ENCODE measurements at regions not wholly inside any gene's neighbourhood (a gene's known extent, or its start where the extent isn't known, plus 50 kb on each side); places are given as distances from the start of the nearest gene placed in this dataset.

GRCh38 chr12:126843915-126844669 is 1422.9 kb upstream of the TMEM132C start:
- Histone ChIP-seq H3K9me3 (ENCODE audit: control insufficient read depth, low read depth, low read length) (no peaks in the 10 kb centered on the region), H3K27me3 (ENCODE audit: insufficient read depth, low read length) (no peaks in the 10 kb centered on the region), H3K79me2 (ENCODE audit: insufficient read depth, low read length) (no peaks in the 10 kb centered on the region), H3K14ac (ENCODE audit: insufficient read depth, low read length) (no peak overlapping the region), H2BK20ac (ENCODE audit: low read depth, low read length, poor library complexity, severe bottlenecking) (no peak overlapping the region), H3K79me1 (ENCODE audit: insufficient read depth, low read depth, low read length, poor library complexity, severe bottlenecking) (no peaks in the 10 kb centered on the region), H3K4me1 (ENCODE audit: insufficient read depth, low read length) (peaks cover 2% of the 10 kb centered on the region; the same call in 1 of the 2 replicates), H3K18ac (ENCODE audit: insufficient read length, low read depth, low read length) (no peak overlapping the region), H2AK5ac (ENCODE audit: insufficient read length, low read length) (no peak overlapping the region), H4K20me1 (ENCODE audit: control insufficient read depth, insufficient read depth, insufficient read length) (no peaks in the 10 kb centered on the region), H2BK120ac (ENCODE audit: low read depth, low read length, poor library complexity, severe bottlenecking) (no peak overlapping the region), H3K56ac (ENCODE audit: insufficient read length, low read depth, low read length) (no peak overlapping the region), H3K23ac (ENCODE audit: insufficient read length, low read depth, low read length) (no peak overlapping the region), H4K91ac (ENCODE audit: insufficient read length, low read depth, low read length) (no peak overlapping the region), H3K23me2 (ENCODE audit: insufficient read length, low read depth, low read length, poor library complexity, severe bottlenecking) (no peaks in the 10 kb centered on the region), H2BK5ac (ENCODE audit: insufficient read length, low read length) (no peak overlapping the region), H2BK12ac (ENCODE audit: insufficient read length, low read depth, low read length) (no peak overlapping the region), H4K8ac (replicated peaks; ENCODE audit: insufficient read length, low read depth, low read length) (no peak overlapping the region), H3K4ac (ENCODE audit: low read depth, low read length) (no peak overlapping the region), H4K5ac (ENCODE audit: insufficient read length, low read depth, low read length) (no peak overlapping the region), H3T11ph (ENCODE audit: low read length) (no peak overlapping the region), H3K9ac (ENCODE audit: extremely low read depth, insufficient read length, low read length) (no peak overlapping the region), H3K4me2 (ENCODE audit: insufficient read depth, insufficient read length, low read length) (no peak overlapping the region), H2AFZ (ENCODE audit: low read length) (no peak overlapping the region), H2BK15ac (ENCODE audit: low read depth, low read length) (no peak overlapping the region), H3K27ac (ENCODE audit: insufficient read length, low read depth, low read length) (no peak overlapping the region)
- Mint-ChIP-seq H3K4me1 (peaks cover 8 to 11% of the 10 kb centered on the region in 2 experiments), H3K36me3 (ENCODE audit: insufficient read depth in 1 of 3, low read depth in 3 of 3) (no peaks in the 10 kb centered on the region), H3K27ac (no peak overlapping the region), H3K4me3 (no peak overlapping the region), H3K27me3 (ENCODE audit: low read depth) (no peaks in the 10 kb centered on the region), H3K9me3 (no peaks in the 10 kb centered on the region; a peak in 1 of 5 replicates)
- WGBS (ENCODE audit: extremely low coverage, insufficient read length, low lambda C conversion rate): no CpG with 5 or more reads among the region's 9 CpGs
- DNase-seq: no peak
- TF ChIP-seq CTCF (conservative IDR thresholded peaks at IDR 0.05): no peak

Measured in H9 (cell line).